GM21447 (cell line): ENCODE measurements at regions not wholly inside any gene's neighbourhood (a gene's known extent, or its start where the extent isn't known, plus 50 kb on each side); places are given as distances from the start of the nearest gene placed in this dataset.
"Not testable (repeated sequence)": the region's sequence is repeated elsewhere in the genome, so short reads cannot be mapped to it uniquely, and the experiment has no call there.

Experiments
- ATAC-seq: cut with Tn5 transposase; IDR thresholded peaks from one replicate; pipeline ENCODE4 v1.9.1; 2021; ENCODE audit not compliant: unreplicated experiment

- ATAC-seq = no peak
Observed at GRCh38 chr5:92836855-92837755, 743.9 kb downstream of the NR2F1-AS1 start.

- no peak for ATAC-seq
Observed at GRCh38 chr5:92835712-92836111, 745.3 kb downstream of the NR2F1-AS1 start.

GRCh38 chr5:92823551-92823950 is 757.5 kb downstream of the NR2F1-AS1 start:
- ATAC-seq = not testable (repeated sequence)

GRCh38 chr5:92822183-92822582 is 758.8 kb downstream of the NR2F1-AS1 start:
- ATAC-seq = no peak

- ATAC-seq = no peak
Observed at GRCh38 chr5:92809855-92810465, 771.1 kb downstream of the NR2F1-AS1 start.

GRCh38 chr5:92808474-92808873 is 772.5 kb downstream of the NR2F1-AS1 start:
- ATAC-seq = no peak

GRCh38 chr5:92807085-92807484 is 773.9 kb downstream of the NR2F1-AS1 start:
- no peak for ATAC-seq

- ATAC-seq = no peak
Observed at GRCh38 chr5:92805446-92805845, 775.6 kb downstream of the NR2F1-AS1 start.

- no peak for ATAC-seq
Observed at GRCh38 chr5:92801911-92802310, 779.1 kb downstream of the NR2F1-AS1 start.

GRCh38 chr5:92800365-92800764 is 780.7 kb downstream of the NR2F1-AS1 start:
- ATAC-seq = no peak

GRCh38 chr5:92795633-92796032 is 785.4 kb downstream of the NR2F1-AS1 start:
- no peak for ATAC-seq

GRCh38 chr5:92780057-92780456 is 801.0 kb downstream of the NR2F1-AS1 start:
- ATAC-seq = no peak

GRCh38 chr5:92779536-92779935 is 801.5 kb downstream of the NR2F1-AS1 start:
- ATAC-seq = no peak

GRCh38 chr5:92778261-92778660 is 802.8 kb downstream of the NR2F1-AS1 start:
- no peak for ATAC-seq

- ATAC-seq = no peak
Observed at GRCh38 chr5:92777421-92777820, 803.6 kb downstream of the NR2F1-AS1 start.

- no peak for ATAC-seq
Observed at GRCh38 chr5:92775711-92776615, 805.1 kb downstream of the NR2F1-AS1 start.

GRCh38 chr5:92769978-92770377 is 811.0 kb downstream of the NR2F1-AS1 start:
- ATAC-seq = no peak

GRCh38 chr5:92761585-92761984 is 819.4 kb downstream of the NR2F1-AS1 start:
- ATAC-seq = no peak

- ATAC-seq = no peak
Observed at GRCh38 chr5:92760550-92760949, 820.5 kb downstream of the NR2F1-AS1 start.

- ATAC-seq = no peak
Observed at GRCh38 chr5:92758552-92758951, 822.5 kb downstream of the NR2F1-AS1 start.

- no peak for ATAC-seq
Observed at GRCh38 chr5:92749943-92750342, 831.1 kb downstream of the NR2F1-AS1 start.
